ENCODE measurements at regions not wholly inside any gene's neighbourhood (a gene's known extent, or its start where the extent isn't known, plus 50 kb on each side); places are given as distances from the start of the nearest gene placed in this dataset.

GRCh38 chr3:44093531-44093930 lies 148.2 kb upstream of the TOPAZ1 start:
- no peak for DNase-seq
- Mint-ChIP-seq H3K27ac (no peak overlapping the region), H3K27me3 (peaks cover 14 to 54% of the 10 kb centered on the region in 2 donors), H3K4me3 (no peak overlapping the region), H3K9me3 (peaks cover 0 to 2% (median 0%) of the 10 kb centered on the region in 5 donors), H3K4me1 (no peaks in the 10 kb centered on the region), H3K36me3 (no peaks in the 10 kb centered on the region)
- ChIA-PET CTCF (no interaction called here), POLR2A (no interaction called here)
- no peaks in the 10 kb centered on the region for H3K36me3 ChIP-seq (ENCODE audit: insufficient read depth, low read length)
- no peaks in the 10 kb centered on the region for H3K4me1 ChIP-seq (ENCODE audit: insufficient read depth, low read length)
- H3K27me3 ChIP-seq (ENCODE audit: insufficient read depth, low read length, poor library complexity, severe bottlenecking), result no peaks in the 10 kb centered on the region
- no peak overlapping the region for H3K27ac ChIP-seq (ENCODE audit: low read depth, low read length)
- no peaks in the 10 kb centered on the region for H3K9me3 ChIP-seq (ENCODE audit: low read length)
- H3K4me3 ChIP-seq (ENCODE audit: low read length), result no peak overlapping the region

- peaks cover 0 to 2% (median 0%) of the 10 kb centered on the region in 5 donors for H3K9me3 Mint-ChIP-seq
- no peak overlapping the region for H3K4me3 Mint-ChIP-seq
These were observed 142.8 kb upstream of the TOPAZ1 start for GRCh38 chr3:44098656-44099415.

GRCh38 chr3:44099566-44100297 lies 142.0 kb upstream of the TOPAZ1 start:
- Histone ChIP-seq H3K36me3 (ENCODE audit: insufficient read depth, low read length) (no peaks in the 10 kb centered on the region), H3K27ac (ENCODE audit: low read depth, low read length) (no peak overlapping the region), H3K4me1 (ENCODE audit: insufficient read depth, low read length) (no peaks in the 10 kb centered on the region), H3K4me3 (ENCODE audit: low read length) (no peak overlapping the region), H3K27me3 (ENCODE audit: insufficient read depth, low read length, poor library complexity, severe bottlenecking) (no peaks in the 10 kb centered on the region), H3K9me3 (ENCODE audit: low read length) (no peaks in the 10 kb centered on the region)
- CTCF ChIA-PET, result no interaction called here
- POLR2A ChIA-PET, result no interaction called here
- Mint-ChIP-seq H3K4me3 (no peak overlapping the region), H3K4me1 (no peaks in the 10 kb centered on the region), H3K27me3 (peaks cover 24 to 61% of the 10 kb centered on the region in 2 donors), H3K27ac (no peak overlapping the region), H3K9me3 (no peaks in the 10 kb centered on the region), H3K36me3 (no peaks in the 10 kb centered on the region)
- DNase-seq, result no peak

More at GRCh38 chr3:44098656-44099415, 142.8 kb upstream of the TOPAZ1 start:
- Mint-ChIP-seq H3K27me3 (peaks cover 25 to 57% of the 10 kb centered on the region in 2 donors), H3K36me3 (no peaks in the 10 kb centered on the region), H3K27ac (peak overlapping the region in 1 of 8 donors; percentile 28), H3K4me1 (no peaks in the 10 kb centered on the region)
- Histone ChIP-seq H3K4me3 (ENCODE audit: low read length) (no peak overlapping the region), H3K27me3 (ENCODE audit: insufficient read depth, low read length, poor library complexity, severe bottlenecking) (no peaks in the 10 kb centered on the region), H3K4me1 (ENCODE audit: insufficient read depth, low read length) (no peaks in the 10 kb centered on the region), H3K9me3 (ENCODE audit: low read length) (no peaks in the 10 kb centered on the region), H3K27ac (ENCODE audit: low read depth, low read length) (no peak overlapping the region), H3K36me3 (ENCODE audit: insufficient read depth, low read length) (no peaks in the 10 kb centered on the region)
- ChIA-PET POLR2A (no interaction called here), CTCF (no interaction called here)
- DNase-seq, result no peak

- no peak for DNase-seq
- Histone ChIP-seq H3K4me3 (ENCODE audit: low read length) (no peak overlapping the region), H3K27me3 (ENCODE audit: insufficient read depth, low read length, poor library complexity, severe bottlenecking) (no peaks in the 10 kb centered on the region), H3K36me3 (ENCODE audit: insufficient read depth, low read length) (no peaks in the 10 kb centered on the region), H3K4me1 (ENCODE audit: insufficient read depth, low read length) (no peaks in the 10 kb centered on the region), H3K9me3 (ENCODE audit: low read length) (no peaks in the 10 kb centered on the region), H3K27ac (ENCODE audit: low read depth, low read length) (no peak overlapping the region)
- no peak overlapping the region for H3K4me3 Mint-ChIP-seq
- ChIA-PET POLR2A (no interaction called here), CTCF (no interaction called here)
- H3K4me1 Mint-ChIP-seq, result no peaks in the 10 kb centered on the region
- H3K27me3 Mint-ChIP-seq, result peaks cover 21 to 64% of the 10 kb centered on the region in 2 donors
- no peak overlapping the region for H3K27ac Mint-ChIP-seq
- H3K36me3 Mint-ChIP-seq, result no peaks in the 10 kb centered on the region
- H3K9me3 Mint-ChIP-seq, result no peaks in the 10 kb centered on the region
These were observed 141.4 kb upstream of the TOPAZ1 start for GRCh38 chr3:44100298-44100695.

GRCh38 chr3:44104043-44104442 lies 137.6 kb upstream of the TOPAZ1 start:
- H3K27ac Mint-ChIP-seq, result no peak overlapping the region
- H3K27me3 Mint-ChIP-seq, result peaks cover 22 to 42% of the 10 kb centered on the region in 2 donors
- no peak overlapping the region for H3K4me3 Mint-ChIP-seq
- POLR2A ChIA-PET, result no interaction called here
- no peaks in the 10 kb centered on the region for H3K36me3 Mint-ChIP-seq
- CTCF ChIA-PET, result no interaction called here
- no peak overlapping the region for H3K4me3 ChIP-seq (ENCODE audit: low read length)
- H3K4me1 ChIP-seq (ENCODE audit: insufficient read depth, low read length), result no peaks in the 10 kb centered on the region
- H3K27me3 ChIP-seq (ENCODE audit: insufficient read depth, low read length, poor library complexity, severe bottlenecking), result no peaks in the 10 kb centered on the region
- H3K36me3 ChIP-seq (ENCODE audit: insufficient read depth, low read length), result no peaks in the 10 kb centered on the region
- no peaks in the 10 kb centered on the region for H3K4me1 Mint-ChIP-seq
- H3K9me3 Mint-ChIP-seq, result no peaks in the 10 kb centered on the region
- no peak overlapping the region for H3K27ac ChIP-seq (ENCODE audit: low read depth, low read length)
- no peak for DNase-seq
- H3K9me3 ChIP-seq (ENCODE audit: low read length), result no peaks in the 10 kb centered on the region

GRCh38 chr3:44104668-44105321 lies 136.9 kb upstream of the TOPAZ1 start:
- Histone ChIP-seq H3K4me3 (ENCODE audit: low read length) (no peak overlapping the region), H3K36me3 (ENCODE audit: insufficient read depth, low read length) (no peaks in the 10 kb centered on the region), H3K9me3 (ENCODE audit: low read length) (no peaks in the 10 kb centered on the region), H3K27me3 (ENCODE audit: insufficient read depth, low read length, poor library complexity, severe bottlenecking) (no peaks in the 10 kb centered on the region), H3K4me1 (ENCODE audit: insufficient read depth, low read length) (no peaks in the 10 kb centered on the region), H3K27ac (ENCODE audit: low read depth, low read length) (no peak overlapping the region)
- H3K36me3 Mint-ChIP-seq, result no peaks in the 10 kb centered on the region
- ChIA-PET CTCF (no interaction called here), POLR2A (no interaction called here)
- H3K4me1 Mint-ChIP-seq, result no peaks in the 10 kb centered on the region
- no peak overlapping the region for H3K4me3 Mint-ChIP-seq
- H3K27ac Mint-ChIP-seq, result peak overlapping the region in 1 of 8 donors; percentile 14
- H3K27me3 Mint-ChIP-seq, result peaks cover 15 to 38% of the 10 kb centered on the region in 2 donors
- H3K9me3 Mint-ChIP-seq, result no peaks in the 10 kb centered on the region
- no peak for DNase-seq

GRCh38 chr3:44105571-44105970 lies 136.1 kb upstream of the TOPAZ1 start:
- Mint-ChIP-seq H3K4me1 (no peaks in the 10 kb centered on the region), H3K36me3 (no peaks in the 10 kb centered on the region), H3K9me3 (no peaks in the 10 kb centered on the region), H3K27ac (no peak overlapping the region), H3K4me3 (no peak overlapping the region), H3K27me3 (peaks cover 15 to 35% of the 10 kb centered on the region in 2 donors)
- Histone ChIP-seq H3K9me3 (ENCODE audit: low read length) (no peaks in the 10 kb centered on the region), H3K27ac (ENCODE audit: low read depth, low read length) (no peak overlapping the region), H3K27me3 (ENCODE audit: insufficient read depth, low read length, poor library complexity, severe bottlenecking) (no peaks in the 10 kb centered on the region), H3K4me3 (ENCODE audit: low read length) (no peak overlapping the region), H3K4me1 (ENCODE audit: insufficient read depth, low read length) (no peaks in the 10 kb centered on the region), H3K36me3 (ENCODE audit: insufficient read depth, low read length) (no peaks in the 10 kb centered on the region)
- no peak for DNase-seq
- ChIA-PET CTCF (no interaction called here), POLR2A (no interaction called here)

GRCh38 chr3:44106756-44107155 lies 134.9 kb upstream of the TOPAZ1 start:
- H3K9me3 ChIP-seq (ENCODE audit: low read length), result no peaks in the 10 kb centered on the region
- DNase-seq, result no peak
- ChIA-PET CTCF (no interaction called here), POLR2A (no interaction called here)
- no peaks in the 10 kb centered on the region for H3K36me3 ChIP-seq (ENCODE audit: insufficient read depth, low read length)
- Mint-ChIP-seq H3K36me3 (no peaks in the 10 kb centered on the region), H3K9me3 (no peaks in the 10 kb centered on the region), H3K27me3 (peaks cover 10 to 24% of the 10 kb centered on the region in 2 donors), H3K4me1 (no peaks in the 10 kb centered on the region), H3K27ac (no peak overlapping the region), H3K4me3 (no peak overlapping the region)
- H3K4me3 ChIP-seq (ENCODE audit: low read length), result no peak overlapping the region
- H3K27me3 ChIP-seq (ENCODE audit: insufficient read depth, low read length, poor library complexity, severe bottlenecking), result no peaks in the 10 kb centered on the region
- no peak overlapping the region for H3K27ac ChIP-seq (ENCODE audit: low read depth, low read length)
- no peaks in the 10 kb centered on the region for H3K4me1 ChIP-seq (ENCODE audit: insufficient read depth, low read length)
